IgD-negative memory B cell (primary cell): ENCODE measurements at regions not wholly inside any gene's neighbourhood (a gene's known extent, or its start where the extent isn't known, plus 50 kb on each side); places are given as distances from the start of the nearest gene placed in this dataset.

Experiments used
- H3K27ac Mint-ChIP-seq, 3 donors: one replicate each; pipeline ENCODE4 v1.8.0; 2020 to 2022; ENCODE audit warnings: mild to moderate bottlenecking in 3 of 3, mixed read lengths in 3 of 3, moderate library complexity in 1 of 3
- H3K27me3 Mint-ChIP-seq: one replicate; pipeline ENCODE4 v1.8.0; 2021; ENCODE audit warnings: mixed read lengths
- H3K36me3 Mint-ChIP-seq: one replicate; pipeline ENCODE4 v1.8.0; 2020; ENCODE audit warnings: mild to moderate bottlenecking, mixed read lengths
- H3K4me1 Mint-ChIP-seq, 3 donors: one replicate each; pipeline ENCODE4 v1.8.0; 2020 to 2022; ENCODE audit warnings: mixed read lengths in 3 of 3, mild to moderate bottlenecking in 1 of 3
- H3K4me3 Mint-ChIP-seq, 4 donors: one replicate each; pipeline ENCODE4 v1.8.0; 2020 to 2022; ENCODE audit warnings: mild to moderate bottlenecking in 4 of 4, mixed read lengths in 4 of 4, moderate library complexity in 3 of 4
- H3K9me3 Mint-ChIP-seq, 3 donors: one replicate each; pipeline ENCODE4 v1.8.0; 2020 to 2021; ENCODE audit warnings: mixed read lengths in 3 of 3, mild to moderate bottlenecking in 1 of 3

DNA sequence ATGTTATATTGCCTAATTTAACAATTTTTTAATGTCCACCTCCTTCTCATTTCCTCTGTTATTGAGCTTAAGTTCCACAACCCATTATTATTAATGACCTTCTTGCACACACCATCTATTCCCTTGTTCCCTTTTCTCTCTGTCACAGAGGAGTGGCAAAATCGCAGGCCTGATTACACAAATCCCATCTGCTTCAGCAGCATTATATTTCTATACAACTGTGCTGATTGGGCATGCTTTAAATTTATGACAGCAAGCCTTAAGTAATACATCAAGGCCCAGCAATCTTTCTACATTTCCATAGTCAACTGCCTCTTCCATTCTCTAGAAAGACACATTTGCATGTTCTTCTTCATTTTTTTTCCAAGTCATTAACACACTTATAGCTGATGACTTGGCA, 423.8 kb downstream of the PRDM5 start:
- Mint-ChIP-seq H3K27ac (peak overlapping the region in 1 of 3 donors; percentile 35), H3K4me1 (no peaks in the 10 kb centered on the region), H3K9me3 (peaks cover 2 to 11% (median 2%) of the 10 kb centered on the region in 3 donors), H3K4me3 (no peak overlapping the region), H3K36me3 (no peaks in the 10 kb centered on the region), H3K27me3 (no peaks in the 10 kb centered on the region)

DNA sequence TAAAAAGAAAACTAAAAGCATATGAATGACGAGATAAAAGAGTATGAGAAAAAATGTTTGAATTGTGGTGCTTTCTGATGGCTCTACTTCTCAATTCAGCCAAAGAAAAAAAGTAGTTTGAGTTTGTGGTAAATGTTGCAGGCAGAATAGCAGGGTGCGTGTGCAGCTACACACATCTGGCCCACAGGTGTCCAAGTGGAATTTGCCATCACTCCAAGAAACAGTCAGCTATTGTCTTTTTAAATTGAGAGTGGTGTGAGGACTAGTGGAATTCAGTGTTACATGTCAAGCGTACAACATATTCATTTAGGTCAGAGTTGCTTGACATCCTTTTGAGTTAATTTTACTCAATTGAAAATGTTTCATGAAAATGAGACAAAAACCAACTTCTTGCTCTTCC, 424.8 kb upstream of the MAD2L1 start:
- H3K27ac Mint-ChIP-seq, result no peak overlapping the region

DNA sequence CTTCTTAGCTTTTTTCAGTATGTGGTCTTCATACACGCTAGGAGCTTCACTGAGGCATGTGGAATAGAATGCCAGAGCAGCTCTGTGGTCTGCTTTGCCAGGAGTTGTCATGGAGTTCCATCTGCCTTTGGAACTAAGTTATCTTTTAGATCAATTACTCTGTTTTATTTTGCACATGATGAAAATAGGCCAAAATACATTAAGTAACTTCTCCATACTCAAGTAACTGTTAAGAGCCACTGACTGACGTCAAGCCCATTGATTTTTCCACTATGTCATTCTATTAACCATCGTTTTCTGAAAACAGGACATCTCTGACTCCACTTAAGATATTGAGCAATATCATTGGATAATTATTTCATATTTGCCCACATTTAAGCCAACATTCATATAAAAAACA, 415.1 kb upstream of the MAD2L1 start:
- Mint-ChIP-seq H3K36me3 (no peaks in the 10 kb centered on the region), H3K4me3 (no peak overlapping the region), H3K27me3 (no peaks in the 10 kb centered on the region), H3K27ac (no peak overlapping the region), H3K9me3 (peaks cover 1 to 3% (median 2%) of the 10 kb centered on the region in 3 donors), H3K4me1 (no peaks in the 10 kb centered on the region)

More for the DNA sequence above, 424.8 kb upstream of the MAD2L1 start:
- H3K4me1 Mint-ChIP-seq, result peaks cover 0 to 1% (median 0%) of the 10 kb centered on the region in 3 donors
- peaks cover 0 to 6% (median 4%) of the 10 kb centered on the region in 3 donors for H3K9me3 Mint-ChIP-seq
- H3K36me3 Mint-ChIP-seq, result no peaks in the 10 kb centered on the region
- H3K4me3 Mint-ChIP-seq, result no peak overlapping the region
- no peaks in the 10 kb centered on the region for H3K27me3 Mint-ChIP-seq

DNA sequence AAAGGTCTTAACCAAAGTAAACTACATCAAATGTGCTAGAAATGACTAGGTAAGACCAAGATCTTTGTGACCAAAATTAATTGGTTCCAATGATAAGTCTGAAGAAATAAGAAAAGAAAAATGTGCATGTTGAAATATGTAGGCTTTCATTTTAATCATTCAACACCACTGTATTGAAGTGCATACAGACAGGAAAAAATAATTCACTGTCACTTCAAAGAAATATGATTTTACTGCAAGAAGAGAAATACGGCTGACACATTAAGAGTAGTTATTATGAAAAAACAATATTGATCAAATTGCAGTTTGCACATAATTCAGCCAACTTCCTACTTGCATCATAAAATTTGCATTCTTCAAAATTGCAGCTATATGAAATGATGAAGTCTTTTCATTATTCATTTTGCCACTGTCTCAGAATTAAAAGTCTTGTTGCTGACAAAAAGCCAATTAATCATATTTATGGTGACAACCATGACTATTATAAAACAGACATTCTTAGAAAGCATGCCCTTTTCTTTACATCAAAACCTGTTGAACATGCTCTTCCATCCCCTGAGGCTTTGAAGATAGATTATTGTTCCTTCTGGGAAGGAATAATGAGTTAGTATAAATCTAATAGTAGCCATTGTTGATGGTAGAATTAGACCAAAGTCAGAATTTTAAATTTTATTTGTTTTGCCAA, 405.9 kb upstream of the MAD2L1 start:
- no peaks in the 10 kb centered on the region for H3K9me3 Mint-ChIP-seq
- no peaks in the 10 kb centered on the region for H3K36me3 Mint-ChIP-seq
- no peak overlapping the region for H3K27ac Mint-ChIP-seq
- H3K4me3 Mint-ChIP-seq, result no peak overlapping the region
- H3K4me1 Mint-ChIP-seq, result no peaks in the 10 kb centered on the region
- no peaks in the 10 kb centered on the region for H3K27me3 Mint-ChIP-seq

DNA sequence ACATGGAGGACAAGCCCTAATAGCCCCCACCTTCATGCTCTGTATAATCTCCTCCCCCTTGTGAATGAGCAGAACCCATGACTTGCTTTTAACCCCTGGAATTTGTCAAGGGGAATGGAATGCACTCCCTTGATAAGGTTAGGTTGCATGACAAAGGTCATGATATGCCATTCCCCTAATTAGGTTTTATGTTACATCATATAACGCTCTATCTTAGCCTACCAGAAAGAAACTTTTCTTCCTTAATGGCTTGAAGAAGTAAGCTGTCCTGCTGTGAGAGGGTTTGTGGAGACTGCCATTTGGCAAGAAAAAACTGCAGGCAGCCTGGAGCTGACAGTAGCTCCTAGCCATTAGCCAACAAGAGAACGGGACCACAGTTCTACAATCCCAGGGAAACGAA, 399.8 kb upstream of the MAD2L1 start:
- Mint-ChIP-seq H3K27ac (no peak overlapping the region), H3K9me3 (no peaks in the 10 kb centered on the region), H3K27me3 (no peaks in the 10 kb centered on the region), H3K36me3 (peaks cover 2% of the 10 kb centered on the region), H3K4me1 (no peaks in the 10 kb centered on the region), H3K4me3 (no peak overlapping the region)

DNA sequence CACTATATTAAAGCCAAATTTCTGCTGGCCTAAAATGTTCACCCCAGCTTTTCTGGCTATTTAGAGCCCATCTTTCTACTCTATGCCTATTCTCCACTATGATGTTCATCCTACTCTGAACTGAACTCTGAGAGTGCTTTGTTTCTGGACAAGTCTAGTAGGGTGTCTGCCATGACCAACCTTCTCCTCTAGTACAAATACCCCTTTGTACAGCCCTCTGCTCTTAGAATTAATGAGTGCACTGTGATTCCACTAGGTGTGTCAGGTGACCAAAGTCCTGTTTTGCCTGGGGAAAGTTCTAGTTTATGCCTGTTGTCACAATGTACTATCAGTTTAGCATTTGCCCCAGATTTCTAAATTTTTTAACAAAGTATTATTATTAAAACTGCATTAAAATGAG, 388.1 kb upstream of the MAD2L1 start:
- Mint-ChIP-seq H3K4me3 (no peak overlapping the region), H3K4me1 (no peaks in the 10 kb centered on the region), H3K27ac (no peak overlapping the region), H3K27me3 (peaks cover 1% of the 10 kb centered on the region), H3K36me3 (no peaks in the 10 kb centered on the region), H3K9me3 (peaks cover 0 to 2% (median 0%) of the 10 kb centered on the region in 3 donors)

DNA sequence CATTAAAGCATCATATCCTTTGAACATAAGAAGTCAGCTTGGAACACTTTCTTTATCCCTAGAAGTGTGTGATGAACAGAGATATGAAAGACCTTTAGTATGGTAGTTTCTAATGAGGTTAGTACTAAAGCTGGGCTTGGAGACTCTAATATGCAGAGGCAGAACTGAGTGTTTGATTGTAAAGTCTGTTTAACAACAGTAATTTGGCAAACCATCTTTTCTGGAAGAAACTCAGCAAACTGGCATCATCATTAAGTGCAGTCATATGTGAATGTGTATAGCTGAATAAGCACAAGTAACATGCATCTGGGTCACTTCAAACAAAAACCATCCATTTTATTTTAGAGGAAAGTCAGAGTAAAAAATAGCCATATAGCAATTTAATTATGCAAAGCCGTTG, 385.9 kb upstream of the MAD2L1 start:
- peaks cover 1% of the 10 kb centered on the region for H3K27me3 Mint-ChIP-seq
- H3K27ac Mint-ChIP-seq, result no peak overlapping the region
- no peaks in the 10 kb centered on the region for H3K36me3 Mint-ChIP-seq
- H3K9me3 Mint-ChIP-seq, result peaks cover 0 to 3% (median 0%) of the 10 kb centered on the region in 3 donors
- H3K4me1 Mint-ChIP-seq, result no peaks in the 10 kb centered on the region
- no peak overlapping the region for H3K4me3 Mint-ChIP-seq

DNA sequence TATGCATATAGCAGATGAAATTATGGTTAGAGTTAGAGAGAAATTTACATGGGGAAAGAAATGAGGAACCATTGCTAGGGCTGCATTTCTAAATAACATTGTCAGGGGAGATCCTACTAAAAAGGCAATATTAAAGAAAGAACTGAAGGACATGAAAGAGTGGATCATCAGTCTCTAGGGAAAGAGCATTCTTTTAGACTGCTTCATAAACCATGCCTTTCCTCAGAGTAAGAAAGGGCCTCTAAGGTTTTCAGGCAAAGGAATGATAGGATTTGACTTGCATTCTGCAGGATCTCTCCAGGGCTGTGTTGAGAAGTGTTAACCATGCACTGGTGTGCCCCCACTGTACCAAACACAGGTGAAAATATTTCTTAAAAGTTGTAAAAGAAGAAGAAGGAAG, 385.4 kb upstream of the MAD2L1 start:
- no peaks in the 10 kb centered on the region for H3K4me1 Mint-ChIP-seq
- no peak overlapping the region for H3K27ac Mint-ChIP-seq
- peaks cover 0 to 2% (median 0%) of the 10 kb centered on the region in 3 donors for H3K9me3 Mint-ChIP-seq
- no peaks in the 10 kb centered on the region for H3K36me3 Mint-ChIP-seq
- peaks cover 1% of the 10 kb centered on the region for H3K27me3 Mint-ChIP-seq
- no peak overlapping the region for H3K4me3 Mint-ChIP-seq

DNA sequence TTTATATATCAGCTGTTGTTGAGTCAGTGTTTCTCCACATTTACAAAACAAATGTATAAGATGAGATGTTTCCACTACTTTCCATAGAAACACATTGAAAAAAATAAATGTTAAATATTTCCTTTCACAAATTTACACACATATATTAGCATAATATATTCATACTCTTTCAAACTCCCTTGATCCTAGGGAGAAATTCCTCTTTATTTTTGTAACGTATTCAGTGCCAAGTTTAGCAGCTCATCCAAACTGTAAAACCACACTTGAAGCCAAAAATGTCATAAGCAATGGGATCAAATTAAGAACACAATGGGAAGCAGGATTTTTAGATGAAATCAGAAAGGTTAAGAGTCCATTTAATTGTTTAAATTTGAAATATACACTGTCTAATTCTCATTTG, 381.1 kb upstream of the MAD2L1 start:
- Mint-ChIP-seq H3K4me3 (no peak overlapping the region), H3K9me3 (peaks cover 0 to 2% (median 0%) of the 10 kb centered on the region in 3 donors), H3K4me1 (peaks cover 0 to 2% (median 0%) of the 10 kb centered on the region in 3 donors), H3K36me3 (peaks cover 2% of the 10 kb centered on the region), H3K27me3 (peaks cover 1% of the 10 kb centered on the region), H3K27ac (no peak overlapping the region)

DNA sequence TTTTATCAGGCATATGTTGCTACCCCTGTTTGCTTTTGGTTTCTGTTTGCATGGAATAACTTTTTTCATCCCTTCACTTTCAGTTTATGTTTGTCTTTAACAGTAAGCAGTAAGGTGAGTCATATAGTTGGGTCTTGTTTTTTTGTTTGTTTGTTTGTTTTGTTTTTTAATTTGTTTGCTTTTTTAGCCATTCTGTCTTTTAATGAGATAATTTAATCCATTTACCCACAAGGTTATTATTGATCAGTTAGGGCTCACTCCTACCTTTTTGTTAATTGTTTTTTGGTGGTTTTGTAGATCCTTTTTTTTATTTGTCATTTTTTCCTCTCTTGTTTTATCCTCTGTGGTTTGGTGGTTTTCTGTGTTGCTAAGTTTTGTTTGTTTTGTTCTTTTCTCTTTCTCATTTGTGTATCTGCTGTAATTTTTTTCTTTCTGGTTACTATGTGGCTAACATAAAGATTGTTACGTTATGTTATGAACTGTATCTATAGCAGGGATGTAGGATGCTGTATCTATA, 379.5 kb upstream of the MAD2L1 start:
- H3K27ac Mint-ChIP-seq, result no peak overlapping the region
- H3K4me3 Mint-ChIP-seq, result no peak overlapping the region
- peaks cover 2% of the 10 kb centered on the region for H3K36me3 Mint-ChIP-seq
- H3K9me3 Mint-ChIP-seq, result peaks cover 0 to 2% (median 0%) of the 10 kb centered on the region in 3 donors
- H3K27me3 Mint-ChIP-seq, result peaks cover 1% of the 10 kb centered on the region
- H3K4me1 Mint-ChIP-seq, result peaks cover 0 to 2% (median 0%) of the 10 kb centered on the region in 3 donors

DNA sequence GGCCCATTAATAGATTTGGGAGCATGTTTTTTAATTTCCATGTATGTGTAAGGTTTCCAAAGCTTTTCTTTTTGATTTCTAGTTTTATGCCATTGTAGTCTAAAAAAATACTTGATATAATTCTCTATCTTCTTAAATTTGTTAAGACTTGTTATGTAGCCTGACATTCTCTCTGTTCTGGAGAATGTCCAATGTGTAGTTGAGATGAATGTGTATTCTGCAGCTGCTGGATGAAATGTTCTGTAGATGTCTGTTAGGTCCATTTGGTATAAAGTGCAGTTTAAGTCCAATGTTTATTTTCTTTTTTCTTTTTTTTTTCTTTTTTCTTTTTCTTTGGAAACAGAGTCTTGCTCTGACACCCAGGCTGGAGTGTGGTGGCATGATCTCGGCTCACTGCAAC, 378.5 kb upstream of the MAD2L1 start:
- Mint-ChIP-seq H3K36me3 (peaks cover 2% of the 10 kb centered on the region), H3K27ac (no peak overlapping the region), H3K4me1 (peaks cover 0 to 2% (median 0%) of the 10 kb centered on the region in 3 donors), H3K27me3 (no peaks in the 10 kb centered on the region), H3K4me3 (no peak overlapping the region), H3K9me3 (peaks cover 0 to 3% (median 0%) of the 10 kb centered on the region in 3 donors)

DNA sequence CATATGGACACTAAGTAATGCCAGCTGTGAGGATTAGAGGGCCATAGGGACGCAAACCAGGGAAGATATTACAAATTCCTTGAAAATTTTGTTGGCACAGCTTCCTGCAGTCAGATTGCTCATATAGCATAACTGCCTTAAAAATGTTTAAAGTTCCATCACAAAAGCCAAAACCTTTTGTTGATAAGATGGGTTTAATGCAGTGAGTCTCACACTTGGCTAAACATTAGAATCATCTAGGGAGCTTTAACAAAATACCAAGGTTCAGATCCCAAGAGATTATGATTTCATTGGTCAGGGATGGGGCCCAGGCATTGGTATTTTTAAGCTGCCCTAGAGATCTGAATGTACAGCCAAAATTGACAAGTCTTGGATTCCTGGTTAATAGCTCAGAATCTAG, 376.5 kb upstream of the MAD2L1 start:
- H3K27ac Mint-ChIP-seq, result no peak overlapping the region
- H3K36me3 Mint-ChIP-seq, result peaks cover 2% of the 10 kb centered on the region
- no peak overlapping the region for H3K4me3 Mint-ChIP-seq
- H3K4me1 Mint-ChIP-seq, result peaks cover 0 to 2% (median 0%) of the 10 kb centered on the region in 3 donors
- H3K9me3 Mint-ChIP-seq, result peaks cover 0 to 1% (median 0%) of the 10 kb centered on the region in 3 donors
- H3K27me3 Mint-ChIP-seq, result no peaks in the 10 kb centered on the region

DNA sequence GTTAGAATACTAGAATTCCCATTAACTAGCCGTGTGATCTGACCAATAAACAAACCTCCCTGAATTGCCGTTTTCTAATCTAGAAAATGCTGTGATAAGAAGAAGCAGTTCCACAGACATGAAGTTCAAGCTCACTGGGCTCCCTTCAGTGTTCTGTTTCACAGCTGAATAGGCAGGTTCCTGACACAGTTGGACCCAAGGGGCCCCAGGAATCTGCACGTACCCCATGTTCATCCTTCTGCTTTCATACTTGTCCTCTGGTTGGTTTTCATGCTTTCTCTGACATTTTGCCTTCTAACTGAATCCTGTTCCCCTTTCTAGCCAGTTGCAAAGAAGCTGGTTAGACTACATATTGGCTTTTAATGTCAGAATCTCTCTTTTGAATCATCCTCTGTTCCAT, 374.1 kb upstream of the MAD2L1 start:
- Mint-ChIP-seq H3K9me3 (peaks cover 0 to 1% (median 0%) of the 10 kb centered on the region in 3 donors), H3K36me3 (no peaks in the 10 kb centered on the region), H3K27me3 (no peaks in the 10 kb centered on the region), H3K4me1 (no peaks in the 10 kb centered on the region), H3K27ac (no peak overlapping the region), H3K4me3 (no peak overlapping the region)

DNA sequence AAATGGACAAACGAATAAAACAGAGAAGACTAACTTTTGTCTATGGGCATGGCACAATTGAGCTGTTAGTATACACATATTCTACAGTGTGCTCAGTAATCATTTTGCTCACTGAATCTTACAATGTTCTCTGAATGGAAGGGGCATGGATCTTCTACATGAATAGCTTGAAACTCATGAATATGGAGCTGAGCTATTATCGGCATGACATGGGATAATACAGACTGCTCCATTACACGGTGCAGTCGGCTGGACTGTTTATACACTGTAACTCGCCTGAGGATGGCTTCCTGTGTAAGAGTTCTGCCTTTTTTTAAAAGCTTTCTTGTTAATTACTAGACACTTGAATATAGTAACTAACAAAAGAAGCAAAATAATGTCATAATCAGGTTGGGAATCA, 368.5 kb upstream of the MAD2L1 start:
- Mint-ChIP-seq H3K4me1 (no peaks in the 10 kb centered on the region), H3K27ac (no peak overlapping the region), H3K27me3 (no peaks in the 10 kb centered on the region), H3K4me3 (no peak overlapping the region), H3K9me3 (no peaks in the 10 kb centered on the region), H3K36me3 (no peaks in the 10 kb centered on the region)

DNA sequence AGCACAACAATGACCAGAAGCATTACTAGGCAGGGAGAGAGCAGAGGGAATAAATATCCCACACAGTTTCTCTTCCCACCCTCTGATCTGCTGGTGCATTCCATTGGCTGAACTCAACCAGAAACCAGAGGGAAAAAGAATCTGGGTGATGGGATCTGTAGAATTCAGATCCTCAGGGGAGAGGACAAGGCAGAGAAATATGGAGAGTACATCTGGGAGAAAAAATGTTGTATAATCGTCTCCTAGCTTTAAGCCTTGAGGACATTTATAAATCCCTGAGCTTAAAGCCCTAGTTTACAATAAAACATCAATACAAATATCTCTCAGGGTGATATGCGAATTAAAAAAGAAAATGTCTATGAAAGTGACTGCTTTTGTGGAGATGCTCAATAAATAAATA, 368.1 kb upstream of the MAD2L1 start:
- H3K27me3 Mint-ChIP-seq, result no peaks in the 10 kb centered on the region
- no peak overlapping the region for H3K4me3 Mint-ChIP-seq
- no peaks in the 10 kb centered on the region for H3K9me3 Mint-ChIP-seq
- no peaks in the 10 kb centered on the region for H3K4me1 Mint-ChIP-seq
- H3K27ac Mint-ChIP-seq, result no peak overlapping the region
- no peaks in the 10 kb centered on the region for H3K36me3 Mint-ChIP-seq

DNA sequence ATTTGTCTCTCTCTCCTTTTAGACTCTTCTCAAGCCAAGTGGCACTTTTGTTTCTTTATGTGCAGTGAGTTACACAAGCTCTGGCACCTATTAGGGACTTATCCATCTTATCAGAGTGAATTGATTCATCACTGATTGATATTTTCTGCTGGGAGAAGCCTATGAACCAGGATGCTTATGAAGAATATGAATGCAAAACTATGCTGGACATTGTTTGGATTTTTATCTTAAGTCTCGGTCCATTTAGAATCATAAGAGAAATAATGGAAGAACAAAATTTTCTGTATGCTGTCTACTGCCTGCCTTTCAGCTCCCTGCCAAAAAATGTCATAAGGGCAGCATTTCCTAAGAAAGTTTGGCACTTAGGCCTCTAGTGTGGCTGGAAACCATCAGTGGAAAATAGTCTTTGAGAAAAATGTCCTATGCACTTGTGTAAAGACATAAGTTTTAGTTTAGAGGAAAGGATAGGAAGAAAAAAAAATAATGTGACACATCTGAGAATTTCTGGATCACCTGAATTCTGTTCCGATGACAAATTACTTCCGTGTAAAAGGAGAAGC, 365.7 kb upstream of the MAD2L1 start:
- Mint-ChIP-seq H3K4me3 (no peak overlapping the region), H3K4me1 (no peaks in the 10 kb centered on the region), H3K27ac (no peak overlapping the region), H3K36me3 (no peaks in the 10 kb centered on the region), H3K27me3 (no peaks in the 10 kb centered on the region), H3K9me3 (no peaks in the 10 kb centered on the region)
